ENCODE measurements at regions not wholly inside any gene's neighbourhood (a gene's known extent, or its start where the extent isn't known, plus 50 kb on each side); places are given as distances from the start of the nearest gene placed in this dataset.

DNA sequence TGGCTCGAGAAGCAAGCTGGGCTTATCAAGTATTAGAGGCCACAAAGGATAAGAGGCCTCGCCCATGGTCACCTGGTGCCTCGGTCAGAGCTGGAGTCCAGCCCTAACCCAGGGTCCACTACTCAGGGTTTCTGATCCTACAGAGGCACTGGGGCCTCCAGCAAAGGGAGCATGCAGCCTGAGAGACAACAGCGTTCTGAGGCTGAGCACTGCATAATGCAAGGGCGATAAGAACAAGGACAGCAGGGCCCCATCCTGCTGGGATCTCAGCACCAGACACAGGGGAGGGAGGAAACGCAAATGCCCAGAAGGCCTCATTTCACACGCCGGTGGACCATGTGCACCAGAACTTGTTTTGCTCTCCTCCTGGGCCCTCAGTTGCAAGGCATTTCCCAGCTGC lies 63.0 kb downstream of the C5orf15 start:
- no peak overlapping the region for H3K4me3 ChIP-seq
- no peaks in the 10 kb centered on the region for H3K9me3 ChIP-seq (replicated peaks)
- DNase-seq, result no peak
- peaks cover 22% of the 10 kb centered on the region for H3K4me1 ChIP-seq
- no peak overlapping the region for H3K27ac ChIP-seq
- no peaks in the 10 kb centered on the region for H3K27me3 ChIP-seq
- no peaks in the 10 kb centered on the region for H3K36me3 ChIP-seq

DNA sequence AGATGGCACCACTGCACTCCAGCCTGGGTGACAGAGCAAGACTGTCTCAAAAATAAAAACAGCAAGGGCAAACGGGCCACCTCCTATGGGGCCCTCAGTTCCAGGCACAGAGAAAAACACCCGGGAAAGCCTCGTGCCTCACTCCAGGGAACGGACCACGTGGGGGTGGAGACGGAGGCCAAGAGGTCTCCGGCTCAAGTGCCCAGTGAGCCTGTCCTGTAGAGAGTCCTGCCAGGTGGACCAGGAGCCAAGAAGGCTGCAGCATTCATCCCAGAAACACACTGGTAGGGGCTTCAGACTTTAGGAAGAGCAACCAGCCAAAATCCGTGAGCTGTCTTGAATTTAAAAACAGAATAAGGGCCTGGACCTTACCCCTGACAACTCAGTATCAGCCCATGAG lies 63.8 kb downstream of the C5orf15 start:
- Histone ChIP-seq H3K27me3 (no peaks in the 10 kb centered on the region), H3K9me3 (replicated peaks) (no peaks in the 10 kb centered on the region), H3K36me3 (no peaks in the 10 kb centered on the region), H3K27ac (no peak overlapping the region), H3K4me3 (no peak overlapping the region), H3K4me1 (peaks cover 29% of the 10 kb centered on the region)
- DNase-seq, result no peak

DNA sequence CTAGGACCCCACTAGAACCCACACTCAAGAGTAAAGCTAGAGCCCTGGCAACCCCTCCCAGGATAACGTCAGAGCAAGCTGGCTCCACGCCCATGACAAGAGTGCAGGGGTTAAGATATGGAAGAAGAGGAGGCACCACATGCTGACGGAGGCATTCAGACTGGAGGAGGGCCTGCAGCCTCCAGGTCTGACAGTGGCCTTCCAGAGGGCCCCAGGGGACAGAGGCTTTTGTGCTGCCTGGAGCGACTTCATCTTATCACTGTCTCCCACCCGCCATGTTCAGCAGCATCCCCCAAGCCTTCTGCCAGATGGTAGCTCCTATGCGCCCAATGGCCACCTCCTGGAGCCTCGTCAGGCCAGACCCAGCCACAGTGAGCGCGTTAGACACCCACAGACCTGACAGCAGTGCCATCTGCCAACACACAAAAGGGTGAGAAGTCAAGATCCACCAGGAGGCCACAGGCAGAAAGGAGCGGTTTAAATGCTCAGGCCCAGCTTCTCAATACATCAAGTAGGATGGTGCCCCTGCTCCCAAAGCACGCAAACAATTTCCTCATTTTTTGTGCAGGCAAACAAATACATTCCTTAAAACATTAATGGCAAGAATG lies 65.8 kb downstream of the C5orf15 start:
- Histone ChIP-seq H3K27ac (no peak overlapping the region), H3K36me3 (no peaks in the 10 kb centered on the region), H3K9me3 (replicated peaks) (no peaks in the 10 kb centered on the region), H3K4me1 (peaks cover 37% of the 10 kb centered on the region), H3K27me3 (no peaks in the 10 kb centered on the region), H3K4me3 (no peak overlapping the region)
- DNase-seq, result no peak

DNA sequence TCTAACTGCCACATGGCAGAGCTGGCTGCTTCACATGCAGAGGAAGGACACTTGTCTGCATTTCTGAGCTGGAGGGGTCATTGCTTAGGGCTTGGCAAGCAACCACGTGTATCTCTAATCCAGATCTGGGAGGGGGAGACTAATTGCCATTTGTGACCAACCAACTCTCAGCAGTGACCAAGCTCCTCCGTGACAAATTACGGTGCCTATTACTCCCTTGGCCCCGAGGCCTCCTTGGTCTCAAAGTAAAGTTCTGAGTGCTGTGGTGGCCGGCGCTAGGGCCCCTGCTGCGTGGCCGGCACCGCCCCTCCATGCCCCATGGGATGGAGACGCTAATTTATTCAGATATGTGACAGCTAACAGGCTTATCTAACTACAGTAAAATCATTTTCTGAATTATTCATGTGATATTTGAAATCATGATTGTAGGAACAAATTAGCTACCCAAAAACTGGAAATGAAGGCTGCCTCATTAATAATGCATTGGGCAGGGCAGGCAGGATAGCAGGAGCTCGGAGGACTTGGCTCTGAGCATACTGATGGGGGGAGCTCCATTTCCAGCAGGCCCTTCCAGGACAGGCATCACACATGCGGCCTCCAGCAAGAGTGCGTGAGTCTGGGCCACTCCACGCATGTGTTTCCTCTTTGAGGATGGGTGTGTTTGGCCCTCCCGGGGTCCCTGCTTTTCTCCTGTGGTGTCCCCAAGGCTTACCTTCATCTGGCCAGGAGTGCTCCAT lies 67.7 kb downstream of the C5orf15 start:
- peak; percentile 77 to 90 for DNase-seq
- H3K36me3 ChIP-seq, result no peaks in the 10 kb centered on the region
- H3K9me3 ChIP-seq (replicated peaks), result no peaks in the 10 kb centered on the region
- peak overlapping the region; percentile 66 for H3K27ac ChIP-seq
- H3K27me3 ChIP-seq, result no peaks in the 10 kb centered on the region
- H3K4me3 ChIP-seq, result no peak overlapping the region
- peaks cover 32% of the 10 kb centered on the region for H3K4me1 ChIP-seq

DNA sequence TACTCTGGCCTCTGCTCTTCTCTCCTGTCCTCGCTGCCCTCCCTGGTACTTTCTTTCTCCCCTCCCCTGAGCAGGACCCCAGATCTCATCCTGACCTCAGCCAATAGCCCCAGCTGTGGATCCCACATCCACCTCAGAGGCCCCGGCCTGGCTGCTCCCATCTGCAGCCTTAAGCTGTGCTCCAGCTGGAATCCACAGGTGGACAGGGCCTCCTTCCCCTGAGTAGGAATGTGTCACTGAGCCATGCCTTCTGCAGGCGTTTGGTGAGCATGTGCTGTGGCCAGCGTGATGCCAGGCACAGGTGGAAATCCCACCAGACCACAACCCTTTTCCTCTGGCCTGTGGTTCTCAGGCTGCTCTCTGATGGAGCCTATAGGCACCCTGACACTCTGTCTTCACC lies 68.9 kb downstream of the C5orf15 start:
- H3K9me3 ChIP-seq (replicated peaks), result no peaks in the 10 kb centered on the region
- DNase-seq, result no peak
- no peaks in the 10 kb centered on the region for H3K36me3 ChIP-seq
- no peak overlapping the region for H3K27ac ChIP-seq
- no peak overlapping the region for H3K4me3 ChIP-seq
- H3K27me3 ChIP-seq, result no peaks in the 10 kb centered on the region
- peaks cover 32% of the 10 kb centered on the region for H3K4me1 ChIP-seq

DNA sequence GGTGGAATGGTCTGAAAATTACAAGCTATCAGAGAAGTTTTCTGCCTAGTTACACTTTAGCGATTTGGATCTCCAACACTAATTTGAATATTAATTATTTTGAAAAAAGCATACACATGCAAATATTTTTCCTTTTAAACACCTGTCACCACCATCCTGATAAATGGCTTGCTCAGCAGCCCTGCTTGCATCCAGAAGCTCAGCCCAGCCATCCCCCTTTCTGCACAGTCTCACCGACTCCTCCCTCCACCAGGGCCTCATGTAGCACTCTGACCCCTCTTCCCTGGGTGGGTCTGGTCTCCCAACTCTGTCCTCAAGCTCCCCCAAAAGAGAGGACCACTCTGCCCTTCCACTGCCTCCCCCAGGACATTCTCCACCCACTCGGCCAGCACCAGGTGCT lies 70.0 kb downstream of the C5orf15 start:
- no peak overlapping the region for H3K4me3 ChIP-seq
- H3K27me3 ChIP-seq, result no peaks in the 10 kb centered on the region
- no peaks in the 10 kb centered on the region for H3K36me3 ChIP-seq
- H3K4me1 ChIP-seq, result peaks cover 32% of the 10 kb centered on the region
- no peak overlapping the region for H3K27ac ChIP-seq
- H3K9me3 ChIP-seq (replicated peaks), result no peaks in the 10 kb centered on the region
- no peak for DNase-seq

DNA sequence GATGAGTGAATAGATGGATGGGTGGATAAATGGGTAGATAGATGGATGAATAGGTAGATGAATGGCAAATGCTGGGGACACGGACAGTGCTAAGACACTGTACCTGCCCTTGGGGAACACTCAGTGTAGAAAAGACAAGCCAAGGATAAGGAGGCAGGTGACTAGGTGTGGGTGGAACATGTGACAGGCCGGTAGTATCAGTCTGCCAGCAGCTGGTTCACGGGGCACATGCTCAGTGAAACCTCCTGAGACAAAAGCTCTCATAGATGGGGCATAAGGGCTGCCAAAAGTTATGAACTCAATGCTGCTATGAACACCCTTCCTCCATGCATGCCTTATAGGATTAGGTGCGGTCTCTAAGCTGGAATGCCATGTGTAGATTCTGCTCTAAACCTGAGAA lies 71.0 kb downstream of the C5orf15 start:
- H3K4me1 ChIP-seq, result peaks cover 32% of the 10 kb centered on the region
- no peak overlapping the region for H3K4me3 ChIP-seq
- no peaks in the 10 kb centered on the region for H3K36me3 ChIP-seq
- H3K9me3 ChIP-seq (replicated peaks), result no peaks in the 10 kb centered on the region
- DNase-seq, result no peak
- no peaks in the 10 kb centered on the region for H3K27me3 ChIP-seq
- H3K27ac ChIP-seq, result no peak overlapping the region

DNA sequence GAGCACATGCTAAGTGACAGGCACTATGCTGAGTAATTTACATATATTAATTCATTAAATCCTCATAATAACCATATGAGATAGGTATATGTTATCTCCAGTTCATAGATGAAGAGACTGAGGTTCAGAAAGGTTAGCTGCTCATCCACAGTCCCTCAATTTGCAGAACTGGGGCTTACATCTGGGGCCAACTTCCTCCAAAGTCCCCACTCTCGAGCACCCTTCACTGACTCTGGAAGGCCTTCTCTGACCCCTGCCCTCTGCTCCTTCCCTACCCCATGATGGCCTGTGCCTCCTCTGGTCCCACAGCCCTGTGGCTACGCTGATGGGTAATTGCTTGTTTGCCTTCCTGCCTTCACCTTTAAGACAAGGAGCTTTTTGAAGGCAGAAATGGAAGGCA lies 71.6 kb downstream of the C5orf15 start:
- Histone ChIP-seq H3K4me3 (no peak overlapping the region), H3K27ac (no peak overlapping the region), H3K4me1 (peaks cover 30% of the 10 kb centered on the region), H3K27me3 (no peaks in the 10 kb centered on the region), H3K36me3 (no peaks in the 10 kb centered on the region), H3K9me3 (replicated peaks) (no peaks in the 10 kb centered on the region)
- DNase-seq, result no peak

DNA sequence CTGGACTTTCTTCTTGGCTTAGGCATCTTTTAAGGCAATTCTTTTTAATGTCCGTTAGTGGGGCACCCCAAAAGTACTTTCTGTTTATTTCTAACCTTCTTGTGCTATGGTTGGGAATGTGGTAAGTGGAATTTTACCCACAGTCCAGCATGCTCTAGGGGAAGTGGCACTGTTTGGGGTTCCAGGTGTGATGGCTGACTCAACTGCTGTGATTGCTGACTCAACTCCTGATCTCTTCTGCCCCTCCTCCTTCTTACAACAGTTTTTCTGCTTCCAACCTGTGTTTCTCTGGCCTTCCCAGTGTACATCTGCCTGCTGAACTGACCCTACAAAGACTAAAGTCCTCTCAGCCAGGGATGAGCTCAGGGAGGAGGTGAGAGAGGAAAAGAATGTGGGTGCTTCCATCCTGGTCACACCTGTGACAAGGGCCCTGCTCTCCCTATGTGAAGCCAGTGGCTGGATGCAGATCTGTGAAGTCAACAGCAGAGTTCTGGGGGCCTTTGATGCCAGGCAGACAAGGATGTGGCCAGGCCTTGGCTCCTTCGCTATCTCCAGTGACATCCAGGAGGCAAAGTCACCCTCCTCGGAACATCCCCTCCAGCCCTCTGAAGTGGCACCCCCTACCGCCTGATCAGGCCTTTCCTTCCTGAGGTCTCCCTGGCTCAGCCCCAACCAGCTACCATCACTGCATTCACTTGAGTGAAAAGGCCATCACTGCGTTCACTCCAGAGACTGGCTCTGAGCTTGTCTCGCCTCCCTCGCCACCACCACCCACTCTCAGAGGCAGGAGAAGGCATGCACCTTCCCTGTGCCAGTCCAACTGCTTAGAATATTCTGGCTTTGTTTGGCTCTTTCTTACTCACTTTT lies 72.2 kb downstream of the C5orf15 start:
- H3K27ac ChIP-seq, result no peak overlapping the region
- H3K27me3 ChIP-seq, result no peaks in the 10 kb centered on the region
- H3K9me3 ChIP-seq (replicated peaks), result no peaks in the 10 kb centered on the region
- DNase-seq, result no peak
- H3K36me3 ChIP-seq, result no peaks in the 10 kb centered on the region
- H3K4me3 ChIP-seq, result no peak overlapping the region
- H3K4me1 ChIP-seq, result peaks cover 30% of the 10 kb centered on the region

DNA sequence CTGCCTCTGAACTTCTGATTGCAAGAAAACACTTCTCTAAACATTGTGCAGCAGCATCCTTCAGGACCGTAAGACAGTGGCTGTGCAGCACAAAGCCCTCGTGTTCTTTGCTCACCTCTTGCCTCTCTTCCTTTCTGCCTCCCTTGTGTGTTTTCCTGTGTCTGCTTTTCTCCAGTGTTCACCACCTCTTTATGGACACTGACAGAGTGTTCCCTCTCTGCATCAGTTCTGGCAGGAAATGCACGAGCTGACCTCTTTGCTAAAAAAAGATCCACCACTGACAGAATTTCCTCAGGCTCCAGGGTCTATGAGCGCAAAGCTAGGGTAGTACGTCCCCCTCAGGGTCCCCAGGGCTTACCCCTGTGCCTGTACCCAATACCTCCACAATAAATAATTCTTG lies 74.3 kb downstream of the C5orf15 start:
- Histone ChIP-seq H3K27me3 (no peaks in the 10 kb centered on the region), H3K27ac (no peak overlapping the region), H3K36me3 (no peaks in the 10 kb centered on the region), H3K9me3 (replicated peaks) (no peaks in the 10 kb centered on the region), H3K4me1 (peaks cover 30% of the 10 kb centered on the region), H3K4me3 (no peak overlapping the region)
- DNase-seq, result no peak

DNA sequence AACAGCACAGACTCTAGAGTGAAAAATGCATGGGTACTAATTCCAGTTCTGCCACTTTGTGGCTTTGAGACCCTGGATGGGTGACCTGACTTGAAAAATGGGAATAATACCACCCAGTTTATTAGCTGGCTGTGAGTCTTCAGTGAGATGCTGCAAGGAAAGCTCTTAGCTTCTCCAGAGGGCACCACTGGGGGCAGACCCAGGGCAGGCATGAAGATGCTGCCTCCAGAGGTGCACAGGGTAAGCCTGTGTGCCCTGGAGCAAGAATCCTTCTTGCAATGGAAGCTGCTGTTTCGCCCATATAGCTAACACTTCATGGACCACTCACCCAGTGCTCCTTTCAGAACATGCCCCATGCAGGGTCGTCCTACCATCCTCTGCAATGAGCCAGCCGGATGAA lies 75.7 kb downstream of the C5orf15 start:
- Histone ChIP-seq H3K4me3 (no peak overlapping the region), H3K36me3 (no peaks in the 10 kb centered on the region), H3K27me3 (no peaks in the 10 kb centered on the region), H3K27ac (no peak overlapping the region), H3K9me3 (replicated peaks) (no peaks in the 10 kb centered on the region), H3K4me1 (peaks cover 38% of the 10 kb centered on the region)
- DNase-seq, result no peak

DNA sequence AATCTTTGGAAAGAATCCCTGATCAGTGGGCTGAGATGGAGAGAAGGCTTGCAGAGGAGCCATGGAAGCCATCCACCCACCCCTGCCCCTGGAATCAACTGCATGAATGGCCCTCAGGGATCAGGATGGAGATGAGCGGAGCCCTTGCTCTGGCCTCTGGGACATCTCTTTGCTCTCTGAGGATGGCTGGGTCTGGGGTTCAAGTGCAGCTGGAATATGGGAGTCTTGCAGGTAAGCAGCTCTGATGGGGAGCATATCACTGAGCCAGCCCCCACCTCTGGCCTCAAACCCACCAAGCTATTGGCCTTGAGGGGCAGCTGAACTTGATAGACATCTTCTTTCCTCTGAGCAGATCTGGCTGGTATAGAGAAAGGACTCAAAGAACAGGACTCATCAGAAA lies 76.1 kb downstream of the C5orf15 start:
- Histone ChIP-seq H3K9me3 (replicated peaks) (no peaks in the 10 kb centered on the region), H3K4me1 (peaks cover 38% of the 10 kb centered on the region), H3K27ac (no peak overlapping the region), H3K27me3 (no peaks in the 10 kb centered on the region), H3K4me3 (no peak overlapping the region), H3K36me3 (no peaks in the 10 kb centered on the region)
- no peak for DNase-seq

DNA sequence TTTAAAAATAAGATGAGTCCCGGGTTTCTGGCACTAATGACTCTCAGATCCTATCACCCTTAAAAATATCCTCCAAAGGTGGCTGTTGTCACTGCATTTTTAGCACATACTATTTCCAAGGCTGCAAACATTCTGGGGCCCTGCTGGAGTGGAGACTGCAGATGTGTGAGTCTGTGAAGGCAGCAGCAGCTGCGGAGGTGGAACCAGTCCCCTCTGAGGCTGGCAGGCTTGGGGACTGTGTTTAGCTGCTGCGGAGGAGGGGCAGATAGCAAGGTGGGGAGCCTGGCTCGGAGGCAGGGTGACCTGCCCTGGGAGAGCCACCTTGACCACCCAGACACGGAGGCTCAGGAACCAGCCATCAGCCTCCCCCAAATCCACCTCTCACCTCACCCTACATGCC lies 77.0 kb downstream of the C5orf15 start:
- H3K4me3 ChIP-seq, result no peak overlapping the region
- H3K9me3 ChIP-seq (replicated peaks), result no peaks in the 10 kb centered on the region
- H3K27me3 ChIP-seq, result no peaks in the 10 kb centered on the region
- H3K4me1 ChIP-seq, result peaks cover 38% of the 10 kb centered on the region
- no peak for DNase-seq
- H3K27ac ChIP-seq, result peak overlapping the region; percentile 83
- H3K36me3 ChIP-seq, result no peaks in the 10 kb centered on the region

DNA sequence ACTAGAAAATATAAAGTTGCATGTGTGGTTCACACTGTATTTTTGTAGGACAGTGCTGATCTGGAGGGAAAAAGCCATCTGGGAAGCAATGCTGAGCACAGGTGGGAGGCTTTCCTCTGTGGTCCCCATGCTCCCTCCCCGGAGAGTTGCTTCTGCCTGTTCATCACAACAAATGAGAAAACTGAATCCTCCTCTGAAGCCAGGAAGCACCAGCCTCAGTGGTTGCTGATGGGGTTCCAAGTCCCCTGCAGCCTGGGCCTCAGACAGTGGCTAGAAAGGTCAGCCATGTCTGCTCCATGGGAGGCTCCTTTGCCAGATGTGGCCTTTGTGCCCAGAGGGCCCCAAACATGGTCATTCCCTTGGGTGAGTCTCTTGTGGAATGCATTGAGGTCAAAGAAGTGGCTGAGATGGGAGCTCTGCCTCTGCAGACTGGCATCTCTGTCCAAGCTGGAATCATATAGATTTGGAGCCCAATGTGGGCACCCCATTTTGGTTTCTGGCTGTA lies 77.6 kb downstream of the C5orf15 start:
- no peak overlapping the region for H3K4me3 ChIP-seq
- H3K27me3 ChIP-seq, result no peaks in the 10 kb centered on the region
- no peaks in the 10 kb centered on the region for H3K36me3 ChIP-seq
- no peaks in the 10 kb centered on the region for H3K9me3 ChIP-seq (replicated peaks)
- H3K27ac ChIP-seq, result peak overlapping the region; percentile 83
- H3K4me1 ChIP-seq, result peaks cover 38% of the 10 kb centered on the region
- DNase-seq, result peak in 1 of 2 experiments; percentile 68

DNA sequence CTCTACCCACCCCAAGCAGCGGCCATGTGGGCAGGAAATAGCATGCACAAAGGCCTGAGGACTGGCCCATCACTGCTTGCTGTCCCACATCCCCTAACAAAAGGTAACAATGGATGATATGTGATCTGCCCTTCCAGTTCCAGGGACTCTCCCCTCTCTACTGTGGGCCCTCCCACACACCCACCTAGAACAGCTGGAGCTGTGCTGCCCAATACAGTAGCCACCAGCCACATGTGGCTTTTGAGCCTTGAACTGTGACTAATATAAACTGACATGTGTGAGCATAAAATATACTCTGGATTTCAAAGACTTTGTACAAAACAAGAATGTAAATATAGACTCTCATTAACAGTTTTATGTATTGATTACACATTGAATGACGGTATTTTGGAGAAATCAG lies 78.1 kb downstream of the C5orf15 start:
- peak; percentile 68 to 83 for DNase-seq
- Histone ChIP-seq H3K4me3 (no peak overlapping the region), H3K36me3 (no peaks in the 10 kb centered on the region), H3K27ac (peak overlapping the region; percentile 83), H3K27me3 (no peaks in the 10 kb centered on the region), H3K4me1 (peaks cover 41% of the 10 kb centered on the region), H3K9me3 (replicated peaks) (no peaks in the 10 kb centered on the region)

Measured in SJCRH30 (cell line).